GM18907 (cell line): ENCODE measurements at regions not wholly inside any gene's neighbourhood (a gene's known extent, or its start where the extent isn't known, plus 50 kb on each side); places are given as distances from the start of the nearest gene placed in this dataset.

Experiments
- ATAC-seq: cut with Tn5 transposase; IDR thresholded peaks from one replicate; pipeline ENCODE4 v1.9.1; 2021; ENCODE audit warnings: mild to moderate bottlenecking, moderate library complexity; ENCODE audit not compliant: unreplicated experiment

DNA sequence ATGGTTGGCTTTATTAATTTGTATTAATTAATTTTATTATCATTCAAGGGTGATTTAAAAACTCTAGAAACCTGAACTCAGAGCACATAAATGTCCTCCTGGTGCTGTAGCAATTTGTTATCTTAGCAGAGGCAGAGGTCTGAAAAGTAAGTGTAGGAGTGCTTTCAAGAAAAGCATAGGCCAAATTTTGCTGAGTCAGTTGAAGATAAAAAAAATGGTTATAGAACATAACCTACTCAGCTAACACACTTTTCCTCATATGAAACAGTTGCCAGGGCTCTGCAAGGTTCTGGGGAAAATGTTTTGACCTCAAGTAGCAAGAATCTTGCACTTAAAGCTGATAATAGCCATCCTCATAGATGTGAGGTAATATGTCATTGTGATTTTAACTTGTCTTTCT, 53.5 kb upstream of the CHODL start:
- ATAC-seq, result no peak

DNA sequence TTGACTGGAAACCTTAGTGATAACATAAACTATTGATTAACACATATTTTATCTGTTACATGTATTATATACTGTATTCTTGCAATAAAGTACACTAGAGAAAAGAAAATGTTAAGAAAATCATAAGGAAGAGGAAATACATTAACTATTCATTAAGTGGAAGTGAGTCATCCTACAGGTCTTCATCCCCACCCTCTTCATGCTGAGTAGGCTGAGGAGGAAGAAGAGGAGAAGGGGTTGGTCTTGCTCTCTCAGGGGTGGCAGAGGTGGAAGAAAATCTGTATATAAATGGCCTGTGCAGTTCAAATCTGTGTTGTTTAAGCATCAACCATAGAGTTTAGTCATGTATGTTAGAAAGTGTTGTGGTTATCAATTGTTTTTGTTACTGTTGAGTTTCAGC, 66.1 kb upstream of the CHODL start:
- no peak for ATAC-seq

DNA sequence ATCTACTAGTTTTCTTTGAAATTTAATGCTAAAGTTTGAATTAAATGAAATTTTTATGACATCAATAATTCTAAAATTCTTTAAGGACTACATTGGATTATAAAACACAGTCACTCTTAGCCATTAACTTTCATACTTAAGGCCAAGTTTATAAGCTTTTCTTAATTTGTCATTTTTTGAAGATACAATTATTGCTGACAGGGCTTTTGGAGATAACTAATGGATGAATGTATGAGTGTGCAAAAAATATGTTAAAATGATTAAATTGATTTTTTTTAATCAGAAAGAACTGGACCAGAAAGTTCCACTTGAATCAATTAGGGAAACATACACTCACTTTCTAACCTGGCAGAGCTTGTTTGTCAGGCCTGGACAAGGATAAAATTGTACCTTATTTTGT, 70.3 kb upstream of the CHODL start:
- ATAC-seq, result no peak

DNA sequence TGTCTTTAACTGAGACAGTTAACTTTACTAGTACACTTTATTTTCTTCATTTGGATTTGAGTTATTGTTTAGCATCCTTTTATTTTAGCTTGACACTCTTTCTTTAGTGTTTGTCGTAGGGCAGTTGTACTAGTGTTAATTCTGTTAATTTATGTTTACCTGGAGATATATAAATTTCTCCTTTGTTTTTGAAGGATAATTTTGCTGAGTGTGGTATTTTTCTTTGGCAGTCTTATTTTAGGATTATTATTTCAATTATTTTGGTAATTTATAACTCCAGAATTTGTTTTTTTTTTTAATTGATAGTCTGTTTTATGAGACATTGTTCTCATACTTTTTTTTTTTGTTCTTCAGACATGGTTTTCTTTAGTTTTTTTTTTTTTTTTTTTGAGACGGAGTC, 73.8 kb upstream of the CHODL start:
- no peak for ATAC-seq

DNA sequence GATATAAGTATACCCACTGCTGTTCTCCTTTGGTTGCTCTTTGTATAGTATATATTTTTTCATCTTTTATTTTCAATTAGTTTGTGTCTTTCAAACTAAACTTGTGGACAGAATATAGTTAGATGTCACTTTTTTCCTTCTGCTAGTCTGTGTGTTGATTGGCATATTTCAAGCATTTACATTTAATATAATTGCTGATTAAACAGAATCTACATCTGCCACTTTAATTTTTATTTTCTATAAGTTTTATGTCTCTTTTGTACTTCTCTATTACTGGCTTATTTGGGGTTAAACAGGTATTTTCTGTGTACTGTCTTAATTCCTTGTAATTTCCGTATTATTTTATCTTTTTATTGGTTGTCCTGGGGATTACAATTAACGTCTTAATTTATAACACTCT, 74.4 kb upstream of the CHODL start:
- ATAC-seq, result no peak

DNA sequence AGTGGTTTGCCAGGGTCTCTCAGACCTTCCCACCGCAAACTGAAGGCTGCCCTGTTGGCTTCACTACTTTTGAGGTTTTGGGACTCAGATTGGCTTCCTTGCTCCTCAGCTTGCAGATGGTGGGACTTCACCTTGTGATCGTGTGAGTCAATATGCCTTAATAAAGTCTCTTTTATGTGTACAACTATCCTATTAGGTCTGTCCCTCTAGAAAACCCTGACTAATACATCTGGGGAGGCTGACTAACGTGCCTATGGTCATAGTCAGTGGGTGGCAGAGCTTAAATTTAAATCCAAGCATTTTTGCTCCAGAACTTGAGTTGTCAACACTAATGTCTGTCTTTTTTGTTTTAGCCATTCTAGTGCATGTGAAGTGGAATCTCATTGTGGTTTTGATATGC, 76.5 kb upstream of the CHODL start:
- ATAC-seq, result no peak

DNA sequence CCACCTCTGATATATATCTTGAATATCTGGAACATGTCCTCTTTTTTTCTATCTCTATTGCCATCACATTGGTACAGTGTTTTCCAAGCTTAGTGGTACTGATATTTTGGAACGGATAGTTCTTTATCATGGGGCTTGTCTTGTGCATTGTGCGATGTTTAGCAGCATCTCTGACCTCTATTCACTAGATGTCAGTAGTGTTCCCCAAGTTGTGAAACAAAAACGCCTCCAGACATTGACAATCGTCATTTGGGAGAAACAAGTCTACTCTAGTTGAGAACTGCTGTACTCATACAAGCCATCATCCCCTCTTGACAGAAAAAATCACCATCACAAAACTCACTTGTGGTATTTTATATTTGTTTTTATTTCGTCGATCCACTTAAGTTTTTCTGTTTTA, 79.7 kb upstream of the CHODL start:
- no peak for ATAC-seq

DNA sequence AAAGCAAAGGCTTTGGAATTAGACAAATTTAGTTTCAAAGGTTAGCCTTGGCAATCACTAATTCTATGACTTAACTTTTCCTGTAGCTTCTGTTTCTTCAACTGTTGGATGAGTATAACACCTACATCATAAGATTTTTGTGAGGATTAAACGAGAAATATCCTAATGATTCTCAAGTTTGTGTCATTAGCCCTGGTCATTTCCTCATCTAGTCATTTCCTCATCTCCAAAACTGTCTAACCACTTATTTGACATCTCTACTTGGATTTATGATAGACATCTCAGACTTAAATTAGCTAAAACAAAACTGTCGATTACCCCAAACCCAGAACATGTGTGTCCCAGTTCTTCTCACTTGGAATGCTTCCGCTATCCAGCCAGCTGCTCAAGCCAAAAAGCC, 80.2 kb upstream of the CHODL start:
- no peak for ATAC-seq

DNA sequence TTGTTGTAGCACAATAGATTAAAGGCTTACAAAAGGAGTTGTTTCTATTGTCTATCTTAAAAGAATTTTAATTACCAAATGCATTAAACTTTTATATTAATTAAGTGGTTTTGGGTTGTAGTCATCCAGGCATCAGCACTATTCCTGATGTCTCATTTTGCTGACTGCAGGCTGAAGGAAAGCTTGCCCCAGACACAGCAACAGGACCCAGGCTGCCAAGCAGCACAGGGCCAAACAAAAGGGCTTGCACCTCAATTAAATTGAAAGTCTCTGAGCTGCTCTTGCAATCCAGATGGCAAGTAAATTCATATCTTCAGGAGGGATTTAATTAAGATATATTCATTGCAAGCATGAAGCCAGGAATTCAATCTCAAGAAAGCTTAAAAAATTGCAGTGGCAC, 80.7 kb upstream of the CHODL start:
- no peak for ATAC-seq

DNA sequence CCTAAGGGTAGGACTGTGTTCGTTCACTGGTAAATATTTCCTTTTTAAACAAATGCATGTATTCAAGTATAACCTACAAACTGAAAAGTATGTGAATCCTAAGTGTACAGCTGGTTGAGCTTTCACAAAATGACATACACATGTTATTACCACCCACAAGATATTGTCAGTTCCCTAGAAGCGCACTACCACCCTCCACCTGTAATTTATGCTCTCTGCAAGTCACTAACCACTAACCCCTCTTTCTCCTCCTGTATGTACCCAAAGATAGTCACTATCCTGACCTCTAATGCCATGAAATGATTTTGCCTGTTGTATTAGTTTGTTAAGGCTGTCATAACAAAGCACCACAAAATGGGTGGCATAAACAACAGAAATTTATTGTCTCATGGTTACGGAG, 82.8 kb upstream of the CHODL start:
- ATAC-seq, result no peak

DNA sequence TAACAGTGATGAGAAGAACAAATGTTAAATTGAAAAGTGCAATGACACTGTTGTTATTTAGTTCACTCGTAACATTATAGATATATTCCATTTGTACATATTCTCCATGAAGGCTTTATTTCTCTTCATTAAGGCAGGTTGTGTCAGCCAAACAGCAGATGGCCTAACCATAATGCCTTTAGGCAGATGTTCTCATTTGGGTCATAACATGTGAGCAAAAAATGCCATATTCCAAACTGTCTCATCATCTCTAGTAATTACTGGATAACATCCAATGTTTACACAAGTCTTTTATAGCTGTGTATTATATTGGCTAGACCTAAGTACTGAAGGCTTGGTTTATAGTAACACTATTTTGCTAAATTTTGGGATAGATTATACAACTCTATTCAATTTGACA, 87.2 kb upstream of the CHODL start:
- no peak for ATAC-seq

DNA sequence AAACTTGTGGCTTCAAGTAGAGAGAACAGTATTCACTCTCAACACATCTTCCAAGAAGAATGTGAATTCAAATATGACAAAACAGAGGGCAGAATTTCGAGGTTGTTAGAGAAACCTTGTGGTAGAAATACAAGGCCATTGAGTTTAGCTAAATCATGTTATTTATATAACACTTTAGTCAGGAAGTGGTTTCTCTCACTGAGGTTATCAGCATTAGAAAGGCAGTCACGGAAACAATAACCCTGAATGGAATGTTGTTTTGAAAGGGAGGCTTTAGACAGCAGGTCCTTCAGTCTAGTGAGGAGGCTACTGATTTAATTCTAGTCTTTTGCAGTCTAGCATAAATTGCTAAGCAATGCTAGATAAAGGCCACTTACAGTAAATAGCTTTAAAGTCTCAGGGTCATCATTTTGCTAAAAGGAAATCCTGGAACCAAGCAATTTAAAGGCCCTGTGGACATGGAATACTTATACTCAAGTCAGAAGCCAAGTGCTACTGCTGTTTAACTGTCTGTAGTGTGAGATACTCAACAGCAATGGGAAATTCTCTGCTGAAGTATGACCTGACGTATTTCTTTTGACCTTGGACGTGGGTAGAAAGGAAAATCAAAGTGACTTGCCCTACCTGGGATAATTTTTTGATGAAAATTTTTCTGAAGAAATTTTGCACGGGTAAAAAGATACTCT, 89.0 kb upstream of the CHODL start:
- ATAC-seq, result no peak

DNA sequence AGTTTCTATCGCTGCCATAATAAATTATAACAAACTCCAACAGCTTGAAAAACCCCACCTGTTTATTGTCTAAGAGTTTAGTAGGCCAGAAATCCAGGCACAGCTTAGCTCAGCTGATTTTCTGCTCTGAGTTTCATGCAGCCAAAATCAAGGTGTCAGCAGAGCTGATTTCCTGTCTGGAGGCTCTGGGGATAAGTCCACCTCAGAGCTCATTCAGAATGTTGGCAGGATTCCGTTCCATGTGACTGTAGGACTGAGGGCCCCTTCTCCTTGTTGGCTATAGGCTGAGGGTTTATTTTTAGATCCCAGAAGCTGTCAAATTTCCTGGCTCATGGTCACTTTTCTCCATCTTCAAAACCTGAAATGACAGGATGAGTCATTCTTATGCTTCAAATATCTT, 91.6 kb upstream of the CHODL start:
- no peak for ATAC-seq

DNA sequence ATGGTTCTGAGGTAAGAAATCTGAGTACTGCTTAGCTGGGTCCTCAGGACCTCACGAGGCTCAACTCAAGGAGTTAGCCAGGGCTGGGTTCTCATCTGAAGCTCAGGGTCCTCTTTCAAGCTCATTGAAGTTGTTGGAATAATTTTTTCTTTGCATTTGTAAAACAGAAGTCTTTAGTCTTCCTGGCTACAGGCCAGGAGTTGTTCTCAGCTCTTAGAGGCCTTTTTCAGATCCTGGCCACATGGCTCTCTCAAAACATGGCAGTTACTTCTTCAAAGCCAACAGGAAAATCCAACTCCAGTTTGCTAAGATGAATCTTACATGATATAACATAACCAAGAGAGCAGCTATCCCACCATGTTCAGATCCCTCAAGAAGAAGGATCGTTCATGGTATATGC, 92.3 kb upstream of the CHODL start:
- ATAC-seq, result no peak

DNA sequence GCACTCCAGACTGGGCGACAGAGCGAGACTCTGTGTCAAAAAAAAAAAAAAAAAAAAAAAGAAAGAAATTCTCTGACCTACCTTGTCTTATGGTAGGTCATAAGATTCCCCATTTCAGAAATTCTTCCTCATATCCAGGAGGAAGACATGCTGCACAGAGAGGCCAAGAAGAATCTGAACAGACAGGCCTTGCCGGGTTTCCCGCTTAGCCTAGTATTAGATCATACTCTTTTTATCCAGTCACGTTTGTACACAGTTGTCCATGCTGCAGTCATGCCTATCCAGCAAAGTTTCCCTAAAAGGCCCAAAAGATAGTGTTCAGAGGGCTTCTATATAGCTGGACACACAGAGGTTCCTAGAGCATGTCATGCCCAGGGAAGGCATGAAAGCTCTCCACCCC, 93.6 kb upstream of the CHODL start:
- ATAC-seq, result no peak

DNA sequence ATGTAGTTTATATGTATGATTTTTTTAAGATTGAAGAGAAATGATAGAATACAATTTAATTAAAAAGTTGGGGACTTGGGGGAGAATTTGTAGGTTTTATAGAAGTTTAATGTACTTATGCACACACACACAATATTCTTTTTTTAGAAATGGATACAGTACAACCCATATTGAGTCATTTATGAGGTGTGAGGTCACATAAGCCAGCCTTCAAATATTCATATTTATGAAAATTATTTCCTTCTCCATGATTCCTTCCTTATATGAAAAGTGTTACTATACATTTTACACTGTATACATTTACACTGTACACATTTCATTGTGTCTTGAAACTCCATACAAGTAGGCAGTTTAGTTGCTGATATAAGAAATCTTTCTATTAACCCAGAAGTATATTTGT, 96.2 kb upstream of the CHODL start:
- ATAC-seq, result no peak

DNA sequence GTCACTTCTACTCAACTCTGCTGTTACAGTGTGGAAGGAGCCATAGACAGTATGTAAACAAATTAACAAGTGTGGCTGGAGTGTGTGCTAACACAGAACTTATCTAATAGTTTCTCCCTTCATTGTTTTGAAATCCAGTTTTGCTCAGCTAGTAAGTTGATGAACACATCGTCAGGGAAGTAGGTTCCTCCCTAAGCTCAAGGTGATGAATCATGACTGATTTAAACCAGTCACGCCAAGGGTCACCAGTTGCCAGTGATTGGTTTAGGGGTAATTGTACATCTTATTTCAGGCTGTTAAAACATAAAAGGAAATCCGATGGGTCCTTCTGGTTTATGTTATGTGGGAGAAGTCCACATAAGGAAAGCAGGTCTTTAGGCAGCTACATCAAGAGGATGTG, 97.0 kb upstream of the CHODL start:
- ATAC-seq, result no peak

DNA sequence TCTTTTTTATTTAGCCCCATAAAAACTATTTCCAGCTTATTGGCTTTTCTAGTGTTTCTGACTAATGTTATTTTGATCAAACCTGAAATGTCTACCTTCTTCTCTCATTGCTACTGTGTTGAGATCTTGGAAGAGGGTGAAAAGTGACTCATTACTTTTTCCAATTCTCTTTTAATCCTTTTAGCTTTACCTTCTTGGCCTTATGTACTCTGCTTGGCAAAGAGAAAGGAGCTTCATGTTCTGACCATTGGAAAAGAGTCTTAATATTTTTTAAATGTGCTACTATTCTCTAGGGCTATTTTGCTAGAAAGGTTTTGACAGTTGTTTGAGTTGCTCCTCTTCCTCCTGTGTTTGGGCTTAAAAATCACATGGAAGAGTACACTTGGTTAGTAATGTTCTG, 97.8 kb upstream of the CHODL start:
- ATAC-seq, result no peak

DNA sequence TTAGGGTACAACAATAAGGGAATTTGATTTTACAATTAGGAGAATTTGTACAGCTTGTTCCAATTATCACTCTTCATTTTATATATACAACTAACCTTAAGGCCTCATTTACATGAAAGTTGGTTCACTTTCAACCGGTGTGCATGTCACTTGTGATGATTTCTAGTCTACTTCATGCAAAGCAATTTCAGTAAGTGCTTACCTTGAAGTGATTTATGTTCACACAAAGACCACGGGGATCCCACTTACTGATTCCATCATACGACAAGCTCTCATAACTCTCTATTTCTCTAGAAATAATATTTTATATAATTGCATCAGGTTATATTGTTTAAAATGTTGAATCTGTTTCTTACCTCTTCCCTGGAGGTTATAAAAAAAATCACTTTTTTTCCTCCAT, 100.3 kb upstream of the CHODL start:
- ATAC-seq, result no peak

DNA sequence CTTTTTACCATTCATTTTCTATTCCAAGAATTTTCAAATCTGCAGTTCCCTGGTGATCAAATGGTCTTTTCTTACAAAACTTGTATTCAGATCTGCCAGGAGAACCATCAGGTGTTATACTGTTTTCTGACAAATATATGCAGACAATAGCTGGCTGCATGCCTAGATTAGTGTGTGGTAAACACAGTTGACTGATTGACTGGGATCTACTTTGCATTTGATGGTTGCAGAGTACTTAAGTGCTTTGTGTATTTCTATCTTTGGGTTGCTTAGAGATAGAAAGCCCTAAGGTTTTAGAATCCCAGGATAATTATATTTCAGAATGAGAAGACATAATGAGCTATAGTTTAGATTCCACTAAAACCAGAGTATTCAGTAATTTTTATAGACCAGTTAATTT, 102.0 kb upstream of the CHODL start:
- ATAC-seq, result no peak

DNA sequence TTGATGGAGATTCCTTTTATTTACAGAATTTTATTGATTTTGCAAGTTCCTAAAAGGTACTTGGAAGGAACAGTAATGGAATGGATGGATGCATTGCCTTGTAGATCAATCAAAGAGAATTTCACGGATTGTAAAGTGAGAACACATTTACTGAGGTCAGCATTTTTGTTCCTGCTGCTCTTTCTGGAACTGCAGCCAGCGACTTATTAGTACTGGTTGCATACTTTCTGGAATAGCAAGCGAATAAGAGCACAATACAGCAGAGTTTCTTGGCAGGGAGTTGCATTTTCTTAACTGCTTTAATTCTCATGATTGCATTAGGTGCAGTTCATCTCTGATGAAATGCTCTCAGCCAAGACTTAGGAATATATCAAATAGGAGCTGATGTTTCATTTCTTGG, 106.1 kb upstream of the CHODL start:
- ATAC-seq, result no peak

DNA sequence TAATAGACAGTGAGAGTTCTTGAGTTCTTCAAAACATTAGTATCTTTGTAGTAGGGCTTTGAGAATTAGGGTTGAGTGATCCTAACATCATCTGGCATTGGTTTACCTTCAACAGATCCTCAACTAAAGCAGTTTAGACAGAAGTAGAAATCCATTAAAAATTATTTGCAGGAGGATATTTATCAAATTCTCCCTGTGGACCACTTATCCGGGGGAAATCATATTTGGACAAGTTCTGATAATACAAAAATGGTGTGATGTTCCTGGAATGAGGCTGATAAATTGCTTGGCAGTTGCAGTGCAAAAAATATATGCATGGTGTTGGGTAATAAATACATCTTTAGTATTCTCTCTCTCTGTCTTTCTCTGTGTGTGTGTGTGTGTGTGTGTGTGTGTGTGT, 115.1 kb upstream of the CHODL start:
- ATAC-seq, result no peak

DNA sequence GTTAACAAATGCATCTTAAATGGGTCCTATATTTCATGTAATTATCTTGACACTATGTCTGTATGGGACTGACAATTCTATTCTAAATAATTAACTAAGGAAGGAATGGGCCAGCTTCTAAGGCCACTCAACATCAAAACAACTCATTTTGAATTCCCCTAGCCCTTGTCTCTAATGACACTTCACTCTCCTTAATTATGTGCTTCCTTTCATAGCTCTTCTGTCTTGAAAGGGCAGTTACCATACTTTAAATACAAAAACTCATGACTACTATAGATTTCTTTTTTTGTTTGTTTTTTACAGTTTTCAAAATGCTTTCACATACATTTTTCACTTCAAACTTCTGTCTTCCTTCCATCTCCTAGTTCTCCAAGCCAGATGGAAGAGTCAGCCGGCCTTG, 126.1 kb upstream of the CHODL start:
- ATAC-seq, result no peak

DNA sequence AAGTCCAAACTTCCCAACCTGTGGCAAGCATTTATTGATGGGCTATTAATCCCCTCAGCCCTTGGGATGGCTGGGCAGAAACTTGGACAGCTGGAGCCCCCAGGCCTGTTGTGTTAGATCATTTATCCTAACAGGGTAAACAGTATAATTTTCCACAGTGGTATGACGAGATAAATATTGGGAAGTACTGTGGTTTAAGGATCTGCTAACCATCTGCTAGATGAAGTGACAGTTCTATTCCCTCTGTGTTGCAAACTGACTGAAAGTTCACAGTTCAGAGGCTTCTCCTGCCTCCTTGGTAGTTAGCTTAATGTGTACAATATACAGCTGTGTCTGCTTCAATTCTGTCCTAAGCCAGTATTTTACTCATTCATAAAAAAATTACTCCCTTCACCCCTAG, 127.5 kb upstream of the CHODL start:
- no peak for ATAC-seq
